Fibroblast of upper back skin (primary cell): ENCODE measurements at regions not wholly inside any gene's neighbourhood (a gene's known extent, or its start where the extent isn't known, plus 50 kb on each side); places are given as distances from the start of the nearest gene placed in this dataset.
"Not testable (repeated sequence)": the region's sequence is repeated elsewhere in the genome, so short reads cannot be mapped to it uniquely, and the experiment has no call there.

ENCODE experiments used
- DNase-seq: peaks from one replicate; pipeline ENCODE4 v3.0.0-alpha.2; 2013

DNA sequence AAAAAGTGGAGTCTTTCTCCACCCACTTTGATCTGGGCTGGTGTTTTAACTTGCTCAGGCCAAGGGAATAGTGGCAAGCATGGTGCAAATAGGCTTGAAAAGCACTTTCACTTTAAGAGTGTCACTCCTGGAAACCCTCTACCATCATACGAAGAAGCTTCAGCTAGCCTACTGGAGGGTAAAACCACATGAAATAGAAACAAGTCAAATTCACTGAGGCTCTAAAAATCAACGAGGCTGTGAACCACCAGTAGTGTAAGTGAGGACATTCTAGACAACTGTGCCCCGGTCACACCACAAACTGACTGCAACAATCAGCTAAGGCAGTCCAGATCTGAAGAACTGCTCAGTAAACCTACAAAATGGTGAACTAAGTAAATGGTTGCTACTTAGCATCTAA, 2366.3 kb upstream of the C9orf72 start:
- no peak for DNase-seq

DNA sequence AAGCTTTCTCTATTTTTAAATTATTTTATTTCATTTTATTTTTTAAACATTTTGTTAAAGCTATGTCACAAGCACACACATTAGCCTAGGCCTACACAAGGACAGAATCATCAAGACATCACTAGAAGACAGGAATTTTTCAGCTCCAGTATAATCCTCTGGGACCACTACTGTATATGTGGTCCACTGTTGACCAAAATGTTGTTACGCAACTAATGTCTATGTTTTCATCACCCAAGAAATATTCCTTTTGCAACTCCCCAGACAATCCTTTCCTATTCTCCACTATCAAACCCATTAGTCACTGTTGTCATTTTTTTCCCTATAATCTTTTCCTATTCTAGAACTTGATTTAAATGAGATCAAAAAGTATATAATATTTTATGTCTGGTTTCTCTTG, 2371.7 kb upstream of the C9orf72 start:
- DNase-seq: peak; percentile 56

DNA sequence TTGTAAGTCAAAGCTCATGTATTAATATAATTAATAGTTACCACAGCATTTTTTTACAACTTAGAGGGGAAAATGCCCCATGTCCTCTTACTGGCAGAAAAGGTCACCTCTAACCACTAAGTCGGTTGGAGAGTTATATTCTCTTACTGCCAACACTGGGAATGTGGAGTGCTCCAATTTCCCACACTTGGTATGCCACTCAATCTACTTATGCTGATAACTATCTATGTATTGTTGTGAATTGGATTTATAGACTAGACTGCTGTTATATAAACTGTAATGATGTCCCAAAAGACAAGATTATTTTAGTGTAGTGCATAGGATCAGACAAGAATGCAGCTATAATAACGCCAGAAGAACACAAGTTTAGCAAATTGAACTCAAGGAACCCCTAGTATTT, 2385.2 kb upstream of the C9orf72 start:
- no peak for DNase-seq

DNA sequence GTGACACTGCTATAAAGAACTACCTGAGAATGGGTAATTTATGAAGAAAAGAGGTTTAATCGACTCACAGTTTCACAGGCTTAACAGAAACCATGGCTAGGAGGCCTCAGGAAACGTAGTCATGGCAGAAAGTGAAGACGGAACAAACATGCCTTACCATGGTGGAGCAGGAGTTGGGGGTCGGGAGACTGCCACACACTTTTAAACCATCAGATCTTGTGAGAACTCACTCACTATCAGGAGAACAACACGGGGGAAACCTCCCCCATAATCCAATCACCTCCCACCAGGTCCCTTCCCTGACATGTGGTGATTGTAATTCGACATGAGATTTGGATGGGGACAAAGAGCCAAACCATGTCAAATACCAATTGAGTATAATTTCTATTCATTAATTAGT, 2392.6 kb upstream of the C9orf72 start:
- DNase-seq: no peak

DNA sequence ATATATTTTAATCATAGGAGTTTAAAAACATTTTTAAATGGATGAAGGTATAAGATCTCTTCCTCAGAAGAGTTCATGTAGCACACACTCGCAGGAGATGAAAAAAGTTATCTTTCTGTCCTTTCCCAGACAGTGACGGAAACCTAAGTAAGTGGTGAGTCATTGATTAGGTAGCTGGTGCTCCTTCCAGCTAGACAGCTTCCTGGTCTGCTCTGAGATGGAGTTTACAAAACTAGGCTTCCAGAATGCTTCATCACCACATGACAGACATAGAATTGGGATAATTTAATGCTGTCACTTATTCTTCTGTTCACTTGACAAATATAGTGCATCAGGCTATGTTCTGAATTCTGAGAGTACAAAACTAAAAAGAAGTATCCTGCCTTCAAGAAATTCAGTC, 2393.0 kb upstream of the C9orf72 start:
- peak; percentile 75 for DNase-seq

DNA sequence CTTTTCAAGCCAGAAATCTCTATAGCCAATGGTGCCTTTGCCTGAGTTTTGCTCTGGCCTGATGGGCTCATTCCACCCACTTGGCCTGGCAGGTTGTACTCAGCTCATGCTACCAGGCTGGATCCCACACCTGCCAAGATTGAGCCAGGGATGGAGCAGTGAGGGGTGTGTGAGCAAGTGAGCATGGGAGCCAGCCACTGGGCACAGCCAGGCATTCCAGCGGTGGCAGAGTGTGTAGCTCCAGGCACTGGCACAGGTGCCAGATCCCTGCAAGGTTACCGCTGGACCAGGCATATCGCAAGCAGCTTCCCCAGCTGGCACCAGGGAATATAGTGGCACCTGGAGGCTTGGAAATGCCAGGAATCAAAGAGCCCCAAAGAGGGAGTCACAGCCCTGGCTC, 2395.6 kb upstream of the C9orf72 start:
- no peak for DNase-seq

DNA sequence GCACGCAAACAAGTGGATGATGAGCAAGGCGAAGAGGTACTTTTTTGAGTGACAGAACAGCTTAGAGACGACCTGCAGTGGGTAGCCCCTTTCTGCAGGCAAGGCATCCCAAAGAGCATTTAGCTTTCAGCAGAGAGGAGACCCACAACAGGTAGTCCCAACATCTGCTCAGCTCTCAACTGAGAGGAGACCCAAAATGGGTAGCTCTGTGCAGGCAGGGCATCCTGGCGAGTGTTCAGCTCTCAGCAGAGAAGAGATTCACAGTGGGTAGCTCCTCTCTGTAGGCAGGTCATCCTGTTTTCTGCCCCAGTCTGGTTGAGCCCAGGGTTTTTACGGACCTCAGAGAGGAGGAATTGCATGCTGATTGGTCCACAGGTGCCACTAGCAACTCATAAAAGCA, 2396.1 kb upstream of the C9orf72 start:
- DNase-seq: no peak

DNA sequence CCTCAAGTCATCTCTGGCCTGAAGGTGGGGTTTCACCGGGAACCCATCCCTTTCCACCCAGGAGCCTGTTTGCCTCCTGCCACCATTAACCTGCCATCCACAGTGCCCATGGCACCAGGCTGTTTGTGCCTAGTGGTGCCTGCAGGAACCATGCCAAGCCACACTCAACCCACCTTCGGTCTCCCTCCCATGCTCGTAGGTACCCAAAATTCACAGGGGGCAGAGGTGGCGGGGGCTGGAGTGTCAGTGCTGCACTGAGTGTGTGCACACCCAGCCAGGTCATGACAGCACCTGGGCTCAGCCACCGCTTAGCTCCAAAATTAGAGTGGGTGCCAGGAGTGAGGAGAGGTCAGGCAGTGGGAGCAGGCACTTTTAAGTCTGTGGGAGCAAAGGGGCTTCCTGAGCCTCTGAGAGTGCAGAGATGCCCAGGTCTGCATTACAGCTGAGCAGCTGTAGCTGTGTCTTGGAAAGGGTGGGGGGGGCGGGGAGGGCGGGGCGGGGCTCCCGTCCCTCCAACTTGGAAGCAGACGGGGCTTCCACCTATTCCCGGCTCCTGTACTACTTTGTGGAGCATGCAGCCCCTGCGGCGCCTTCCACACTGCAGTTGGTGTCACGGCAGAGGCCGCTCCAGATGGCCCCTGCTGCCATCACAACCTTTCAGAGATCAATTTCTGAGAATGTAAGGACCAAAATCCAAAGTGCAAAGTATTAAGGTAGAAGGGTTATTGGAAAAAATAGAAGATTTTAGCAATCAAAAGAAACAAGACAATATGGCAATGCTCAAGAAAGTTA, 2396.8 kb upstream of the C9orf72 start:
- DNase-seq: no peak

DNA sequence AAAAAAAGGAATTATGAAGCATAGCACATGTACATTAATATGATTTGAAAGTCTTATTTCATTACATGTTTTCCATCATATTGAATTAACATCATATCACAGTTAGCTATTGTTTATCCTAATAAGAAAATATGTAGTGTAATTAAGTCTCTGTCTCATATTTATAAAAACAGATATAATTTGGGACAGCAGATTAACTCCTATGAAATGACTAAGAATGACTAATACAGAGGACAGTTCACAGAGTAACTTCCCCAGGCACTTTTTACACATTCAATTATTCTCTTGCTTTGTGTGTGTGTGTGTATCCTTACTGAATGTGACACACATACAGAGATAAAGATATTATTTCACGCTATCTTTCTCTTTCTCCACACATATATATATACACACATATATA, 2400.9 kb upstream of the C9orf72 start:
- DNase-seq: no peak

DNA sequence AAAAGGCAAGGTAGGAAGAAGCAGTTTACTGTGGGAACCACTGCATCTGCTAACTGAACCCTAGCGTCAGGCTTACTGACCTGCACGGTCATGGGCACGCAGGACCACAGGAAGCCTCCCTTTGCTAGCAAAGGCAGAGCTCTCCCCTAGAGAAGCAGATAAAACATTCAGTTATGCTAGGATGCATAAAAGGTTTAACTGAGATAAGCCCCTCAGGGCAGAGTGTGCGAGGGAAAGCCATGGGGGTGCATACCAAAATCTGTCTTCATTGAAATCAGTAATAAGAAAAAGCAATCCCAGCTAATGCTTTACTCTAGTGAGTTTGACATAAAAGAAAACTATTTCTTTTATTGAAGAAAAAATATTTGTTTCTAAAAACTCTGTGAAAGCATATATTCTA, 2403.7 kb upstream of the C9orf72 start:
- DNase-seq: no peak

DNA sequence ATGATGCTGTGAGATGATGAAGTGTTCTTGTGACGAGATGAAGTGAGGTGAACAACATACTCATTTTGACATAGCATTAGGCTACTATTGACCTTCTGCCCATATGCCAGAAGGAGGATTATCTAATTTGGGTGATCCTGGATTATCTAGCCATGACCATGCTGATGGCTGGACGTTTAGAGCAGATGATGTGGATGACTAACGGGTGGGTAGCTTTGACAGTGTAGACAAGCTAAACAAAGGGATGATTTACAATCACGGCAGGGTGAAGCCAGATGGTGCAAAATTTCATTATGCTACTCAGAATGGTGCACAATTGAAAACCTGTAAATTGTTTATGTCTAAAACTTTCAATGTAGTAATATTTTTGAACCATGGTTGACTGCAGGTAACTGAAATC, 2403.4 kb upstream of the ACO1 start:
- no peak for DNase-seq

DNA sequence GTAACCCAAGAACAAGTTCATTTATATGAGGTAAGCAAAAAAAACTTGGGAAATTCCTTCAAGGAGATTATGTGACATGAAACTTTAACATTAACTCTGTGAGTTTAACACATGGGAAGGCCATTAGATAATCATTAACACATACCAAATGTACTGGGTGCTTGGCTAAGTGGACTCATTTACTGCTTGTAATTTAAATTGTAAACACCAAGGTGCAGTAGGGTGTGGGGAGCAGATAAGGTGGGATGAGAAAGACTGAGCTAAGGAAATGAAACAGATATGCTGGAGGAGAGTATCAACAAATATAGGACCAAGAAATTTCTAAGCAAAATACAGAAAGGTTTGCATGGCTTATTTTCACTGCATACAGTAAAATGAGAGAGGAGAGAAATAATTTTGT, 2384.8 kb upstream of the ACO1 start:
- DNase-seq: no peak

DNA sequence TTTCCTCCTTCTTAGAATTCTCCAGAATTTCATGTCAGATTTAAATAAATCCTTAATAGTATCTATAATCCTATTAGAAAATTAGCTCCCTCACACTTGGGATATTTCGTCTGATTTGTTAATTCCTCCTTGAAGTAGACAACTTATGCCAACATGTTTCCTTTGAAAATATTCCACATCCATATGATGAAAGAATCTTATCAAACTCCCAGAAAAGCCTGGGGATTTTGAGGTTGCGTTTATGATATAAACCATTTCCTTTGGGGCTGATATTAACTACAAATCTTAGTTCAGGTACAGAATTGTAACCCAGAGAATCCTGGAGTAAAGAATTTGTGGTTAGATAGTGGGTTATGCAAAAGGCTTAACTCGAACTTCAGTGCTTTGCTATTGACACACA, 2373.8 kb upstream of the ACO1 start:
- DNase-seq: no peak

DNA sequence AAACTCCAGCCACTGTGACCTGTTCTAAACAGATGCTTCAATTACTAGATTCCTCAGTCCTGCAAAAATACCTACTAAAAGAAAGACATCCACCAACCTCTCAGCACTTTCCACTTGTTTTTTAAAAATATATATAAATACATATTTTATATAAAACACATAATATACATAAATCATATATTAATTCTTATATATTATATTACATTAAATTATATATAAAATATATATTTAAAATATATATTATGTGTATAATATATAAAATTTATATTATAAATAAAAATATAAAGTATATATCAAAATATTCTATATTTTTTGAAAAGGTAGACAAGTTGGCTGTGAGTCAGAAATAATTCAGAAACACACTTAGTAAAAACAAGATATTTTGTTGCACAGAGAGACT, 2371.8 kb upstream of the ACO1 start:
- DNase-seq: no peak

DNA sequence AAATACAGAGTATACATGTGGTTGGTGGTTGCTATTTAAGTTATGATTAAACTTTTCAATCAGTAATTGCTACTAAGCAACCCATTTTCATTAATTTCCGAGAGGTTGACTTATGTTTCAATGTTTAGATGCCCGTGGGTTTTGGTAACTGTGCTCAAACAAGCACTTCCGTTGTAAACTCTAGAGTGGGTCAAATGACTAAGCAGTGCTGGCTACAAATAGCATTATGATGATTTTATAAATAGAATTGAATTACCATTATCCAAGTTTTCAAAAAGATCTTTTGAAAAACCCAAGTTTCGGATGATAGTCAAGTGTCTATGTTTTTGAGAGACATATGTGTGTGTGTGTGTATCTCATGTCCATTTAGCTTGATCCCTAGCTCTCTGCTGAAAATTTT, 2369.4 kb upstream of the ACO1 start:
- no peak for DNase-seq

DNA sequence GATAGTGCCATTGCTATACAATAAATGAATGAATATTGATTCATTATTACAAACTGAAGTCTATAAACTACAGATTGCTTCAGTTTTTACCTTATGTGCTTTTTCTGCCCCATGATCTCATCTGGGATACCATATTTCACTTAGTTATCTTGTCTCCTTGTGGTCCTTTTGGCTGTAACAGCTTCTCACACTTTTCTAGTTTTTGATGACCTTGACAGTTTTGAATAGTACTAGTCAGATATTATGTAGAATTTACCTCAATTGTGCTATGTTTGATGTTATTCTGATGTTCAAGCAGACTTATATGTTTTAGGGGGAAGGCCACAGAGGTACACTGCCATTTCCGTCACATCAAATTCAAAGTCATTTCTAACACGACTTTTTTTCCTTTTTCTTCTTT, 2364.3 kb upstream of the ACO1 start:
- no peak for DNase-seq

DNA sequence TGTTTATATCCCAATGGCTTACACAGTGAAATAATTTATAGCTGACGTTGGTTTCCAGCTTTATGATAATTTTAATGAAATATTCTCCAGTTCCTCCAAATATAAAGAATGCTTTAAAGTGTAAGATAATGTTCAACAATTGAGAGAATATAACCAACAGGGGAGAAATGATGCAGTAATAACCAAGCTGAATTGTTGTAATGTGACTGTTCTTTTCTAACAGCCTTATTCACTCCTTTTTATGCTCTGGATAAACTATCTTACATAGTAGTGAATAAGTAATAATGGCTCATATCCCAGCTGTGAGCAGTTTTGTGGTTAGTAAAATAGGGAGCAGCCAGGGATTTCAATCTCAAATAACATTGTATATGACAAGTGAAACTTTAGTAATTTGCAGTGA, 2348.7 kb upstream of the ACO1 start:
- peak; percentile 34 for DNase-seq

DNA sequence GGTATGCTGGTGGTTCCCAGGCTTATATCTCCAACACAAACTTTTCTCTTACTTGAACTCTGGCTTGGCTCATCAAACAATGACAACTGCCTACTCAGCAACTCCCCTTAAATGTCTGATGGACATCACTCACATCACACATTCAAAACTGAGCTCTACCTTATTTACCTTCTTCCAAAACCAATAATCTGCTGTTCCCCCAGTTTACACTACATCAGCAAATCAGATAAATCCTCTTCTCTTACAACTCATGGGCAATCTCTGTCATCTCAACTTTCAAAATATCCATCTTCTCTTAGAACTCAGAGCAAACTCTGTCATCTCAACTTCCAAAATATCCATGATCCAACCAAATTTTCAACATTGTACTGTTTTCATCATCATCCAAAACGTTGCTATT, 2347.9 kb upstream of the ACO1 start:
- no peak for DNase-seq

DNA sequence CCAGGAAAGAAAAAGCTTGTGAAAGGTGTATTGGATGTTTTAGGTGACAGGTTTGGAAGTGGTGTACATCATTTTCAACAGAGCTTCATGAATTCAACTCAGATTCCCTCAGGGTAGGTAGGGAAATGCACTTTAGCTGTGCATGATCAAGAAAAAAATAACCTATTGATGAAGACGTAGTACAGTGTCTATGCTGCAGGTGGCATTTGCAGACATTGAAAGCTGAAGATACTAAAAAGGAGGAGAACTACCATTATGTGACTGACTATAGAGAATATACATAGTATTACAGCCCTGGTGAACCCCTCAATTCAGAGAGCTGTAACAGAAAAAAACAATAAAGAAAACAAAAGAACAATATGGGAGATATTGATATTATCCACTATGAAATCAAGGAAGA, 2344.7 kb upstream of the ACO1 start:
- no peak for DNase-seq

DNA sequence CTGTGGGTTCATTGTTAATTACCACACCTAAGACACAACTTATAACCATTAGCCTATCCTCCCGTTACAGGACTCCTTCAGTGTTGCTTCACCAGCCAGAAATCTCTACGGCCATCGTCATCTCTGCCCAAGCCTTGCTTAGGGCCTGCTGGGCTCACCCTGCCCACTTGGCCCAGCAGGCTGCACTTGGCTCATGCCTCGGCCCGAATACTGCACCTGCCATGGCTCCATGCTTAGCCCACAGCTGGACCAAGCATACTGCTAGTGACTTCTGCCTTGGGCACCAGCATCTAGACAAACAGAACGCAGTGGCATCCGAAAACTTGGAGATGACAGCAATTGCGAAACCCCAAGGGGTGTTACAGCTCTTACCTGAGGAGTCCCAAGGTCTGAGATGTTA, 2336.0 kb upstream of the ACO1 start:
- DNase-seq: no peak

DNA sequence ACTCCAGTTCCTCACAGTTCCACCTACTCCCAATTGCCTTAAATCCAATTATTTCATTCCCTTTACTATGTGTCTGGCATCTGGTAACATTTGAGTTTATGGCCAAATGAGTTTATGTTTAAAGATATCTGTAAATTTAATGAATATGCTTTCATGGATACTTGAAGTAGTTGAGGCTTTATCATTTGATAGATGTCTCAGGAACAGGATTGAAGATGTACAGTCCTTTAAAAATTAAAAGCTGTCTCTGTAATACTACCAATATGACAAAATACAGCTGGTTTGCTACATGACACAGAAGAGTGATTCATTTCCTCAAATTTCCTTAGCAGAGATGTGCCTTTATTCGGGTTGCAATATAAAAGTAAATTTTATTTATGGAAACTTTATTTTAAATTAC, 2326.0 kb upstream of the ACO1 start:
- no peak for DNase-seq

DNA sequence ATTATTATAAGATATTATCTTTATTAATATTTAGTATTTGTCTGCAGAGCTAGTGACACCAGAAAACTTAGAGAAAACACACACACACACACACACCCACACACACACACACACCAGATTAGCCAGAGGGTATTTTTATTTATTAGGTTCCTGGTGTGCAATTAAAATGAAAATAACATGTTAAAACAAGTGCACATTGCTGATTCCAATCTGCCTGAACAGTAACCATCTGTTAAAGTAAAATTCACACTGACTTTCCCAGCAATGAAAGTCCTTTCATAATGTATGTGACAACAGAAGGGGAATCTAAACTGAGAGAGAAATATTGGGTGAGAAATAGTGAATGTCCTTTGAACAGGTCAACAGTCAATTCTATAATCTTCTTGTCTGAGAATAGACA, 2323.5 kb upstream of the ACO1 start:
- DNase-seq: no peak

DNA sequence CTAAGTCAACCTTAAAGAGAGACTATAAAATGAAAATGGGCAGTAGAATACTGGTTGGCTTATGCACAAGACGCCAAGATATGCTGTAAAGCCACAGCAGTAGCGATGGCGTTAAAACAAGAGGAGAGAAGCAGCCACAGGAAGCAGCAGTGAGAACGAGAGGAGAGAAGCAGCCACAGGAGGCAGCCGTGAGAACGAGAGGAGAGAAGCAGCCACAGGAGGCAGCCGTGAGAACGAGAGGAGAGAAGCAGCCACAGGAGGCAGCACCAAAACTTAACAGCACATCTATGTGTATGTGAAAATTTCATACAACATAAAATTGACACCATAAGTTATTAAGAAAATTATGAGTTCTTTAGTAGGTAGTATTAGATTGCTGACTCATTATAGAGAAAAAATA, 2318.6 kb upstream of the ACO1 start:
- no peak for DNase-seq

DNA sequence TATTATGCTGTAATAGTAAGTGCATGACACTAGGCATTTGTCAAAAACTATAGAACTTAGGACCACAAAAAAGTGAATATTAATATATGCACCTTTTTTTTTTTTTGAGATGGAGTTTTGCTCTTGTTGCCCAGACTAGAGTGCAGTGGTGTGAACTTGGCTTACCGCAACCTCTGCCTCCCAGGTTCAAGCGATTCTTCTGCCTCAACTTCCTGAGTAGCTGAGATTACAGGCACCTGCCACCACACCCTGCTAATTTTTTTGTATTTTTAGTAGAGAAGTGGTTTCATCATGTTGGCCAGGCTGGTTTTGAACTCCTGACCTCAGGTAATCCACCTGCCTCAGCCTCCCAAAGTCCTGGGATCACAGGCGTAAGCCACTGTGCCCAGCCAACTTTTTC, 2315.2 kb upstream of the ACO1 start:
- DNase-seq: not testable (repeated sequence)

DNA sequence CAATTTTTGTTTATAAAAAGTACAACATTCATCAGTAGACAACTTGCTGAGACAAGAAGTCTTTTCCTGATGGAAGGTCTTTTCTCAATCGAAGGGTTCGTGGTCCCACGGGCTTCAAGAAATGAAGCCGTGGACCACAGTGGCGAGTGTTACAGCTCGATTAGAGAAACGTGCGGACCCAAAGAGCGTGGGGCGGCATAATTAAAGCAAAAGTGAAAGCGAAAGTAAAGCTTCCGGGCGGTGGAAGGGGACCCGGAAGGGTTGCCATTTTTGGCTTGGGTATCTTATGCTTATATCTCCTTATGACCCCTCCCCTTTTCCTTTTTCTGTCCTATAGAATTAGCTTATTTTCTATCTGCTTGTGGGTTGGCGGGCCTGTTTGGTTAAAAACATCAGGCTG, 2309.4 kb upstream of the ACO1 start:
- DNase-seq: no peak
